ENCODE measurements at regions not wholly inside any gene's neighbourhood (a gene's known extent, or its start where the extent isn't known, plus 50 kb on each side); places are given as distances from the start of the nearest gene placed in this dataset.
"Not testable (repeated sequence)": the region's sequence is repeated elsewhere in the genome, so short reads cannot be mapped to it uniquely, and the experiment has no call there.

DNA sequence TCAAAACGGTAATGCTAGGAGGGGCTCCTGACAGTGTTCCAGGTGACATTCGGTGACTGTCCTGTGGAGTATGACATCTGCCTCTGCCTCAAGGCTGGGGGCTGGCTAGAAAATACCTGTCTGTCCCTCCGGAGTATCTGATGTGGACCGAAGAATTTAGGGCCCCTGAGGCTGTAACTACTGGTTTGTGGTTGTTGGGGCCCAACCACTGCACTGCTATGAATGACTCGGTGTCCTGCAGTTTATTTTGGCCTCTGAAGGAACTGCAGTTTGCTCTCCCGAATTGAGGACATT is 198.9 kb upstream of the CAND1 start:
- no peak for DNase-seq (ENCODE audit: low read depth)

DNA sequence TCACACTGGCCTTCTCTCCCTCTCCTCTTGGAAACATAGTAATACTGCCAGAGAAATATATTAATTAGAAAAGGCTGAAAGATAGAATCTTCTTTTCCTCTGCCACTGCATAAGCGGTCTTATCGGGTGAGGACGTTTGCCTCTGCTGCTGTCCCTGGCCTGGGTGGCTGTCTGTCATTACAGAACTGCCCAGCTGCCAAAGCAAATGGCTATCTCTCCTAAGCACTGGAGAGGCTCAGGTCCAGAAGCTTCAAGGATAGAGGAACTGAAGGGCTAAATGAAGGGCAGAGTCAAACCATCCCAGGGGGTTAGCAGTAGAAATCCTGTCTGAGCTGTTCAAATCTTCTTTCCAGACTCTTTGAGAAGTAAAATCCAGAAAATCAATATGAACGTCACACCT is 198.6 kb upstream of the CAND1 start:
- no peak for DNase-seq (ENCODE audit: low read depth)

DNA sequence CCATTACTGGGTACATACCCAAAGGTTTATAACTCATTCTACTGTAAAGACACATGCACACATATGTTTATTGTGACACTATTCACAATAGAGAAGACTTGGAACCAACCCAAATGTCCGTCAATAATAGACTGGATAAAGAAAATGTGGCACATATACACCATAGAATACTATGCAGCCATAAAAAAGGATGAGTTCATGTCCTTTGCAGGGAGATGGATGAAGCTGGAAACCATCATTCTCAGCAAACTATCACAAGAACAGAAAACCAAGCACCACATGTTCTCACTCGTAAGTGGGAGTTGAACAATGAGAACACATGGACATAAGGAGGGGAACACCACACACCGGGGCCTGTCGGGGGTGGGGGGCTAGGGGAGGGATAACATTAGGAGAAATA is 196.9 kb upstream of the CAND1 start:
- DNase-seq (ENCODE audit: low read depth) = not testable (repeated sequence)

DNA sequence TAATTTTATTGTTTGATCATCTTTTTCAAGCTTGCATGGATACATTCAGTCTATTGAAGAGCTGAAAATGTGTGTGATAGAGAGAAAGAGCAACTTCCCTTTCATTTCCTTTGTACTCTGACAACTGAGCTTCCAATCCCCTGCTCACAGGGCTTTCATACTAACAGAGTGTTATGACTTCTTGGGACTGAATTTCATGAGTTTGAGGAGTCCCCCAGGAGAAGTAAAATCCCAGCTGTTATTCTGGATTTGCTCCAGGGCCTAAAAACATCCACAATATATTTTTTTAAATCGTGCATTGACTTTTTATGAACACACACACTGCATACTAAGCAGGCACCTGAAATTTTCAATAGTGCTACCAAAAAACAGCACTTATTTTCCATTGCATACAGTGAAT is 195.8 kb upstream of the CAND1 start:
- no peak for DNase-seq (ENCODE audit: low read depth)

DNA sequence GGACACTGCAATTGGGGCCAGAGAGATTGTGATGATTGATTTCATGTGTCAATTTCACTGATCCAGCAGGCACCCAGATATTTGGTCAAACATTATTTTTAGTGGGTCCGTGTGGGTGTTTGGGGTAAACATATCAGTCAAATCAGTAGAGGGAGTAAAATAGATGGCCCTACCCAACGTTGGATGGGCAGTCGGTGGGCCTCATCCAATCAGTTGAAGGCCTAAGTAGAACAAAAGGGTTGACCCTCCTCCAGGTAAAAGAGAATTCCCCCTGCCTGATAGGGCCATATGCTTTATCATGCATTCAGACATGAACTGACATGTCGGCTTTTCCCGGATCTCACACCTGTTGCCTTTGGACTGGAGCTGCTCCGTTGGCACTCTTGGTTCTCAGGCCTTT is 195.1 kb upstream of the CAND1 start:
- no peak for DNase-seq (ENCODE audit: low read depth)

DNA sequence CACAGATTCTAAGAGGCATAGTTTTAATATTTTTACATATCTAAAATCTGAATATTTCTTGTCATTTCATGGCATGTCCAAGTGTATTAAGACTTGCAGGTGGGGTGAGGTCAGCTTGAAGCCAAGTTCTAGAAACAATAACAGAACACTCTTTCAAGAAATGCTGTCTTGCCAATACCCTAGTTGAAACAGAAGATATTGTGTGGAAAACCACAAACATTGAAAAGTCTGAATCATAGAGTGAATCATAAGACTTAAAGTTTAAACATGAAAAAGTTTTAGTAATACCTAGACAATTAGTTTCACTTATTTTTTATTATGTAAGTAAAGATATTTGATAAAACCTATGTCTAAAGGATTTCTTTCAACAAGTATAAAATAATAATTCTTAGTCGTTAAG is 191.5 kb upstream of the CAND1 start:
- DNase-seq (ENCODE audit: low read depth) = peak; percentile 63

DNA sequence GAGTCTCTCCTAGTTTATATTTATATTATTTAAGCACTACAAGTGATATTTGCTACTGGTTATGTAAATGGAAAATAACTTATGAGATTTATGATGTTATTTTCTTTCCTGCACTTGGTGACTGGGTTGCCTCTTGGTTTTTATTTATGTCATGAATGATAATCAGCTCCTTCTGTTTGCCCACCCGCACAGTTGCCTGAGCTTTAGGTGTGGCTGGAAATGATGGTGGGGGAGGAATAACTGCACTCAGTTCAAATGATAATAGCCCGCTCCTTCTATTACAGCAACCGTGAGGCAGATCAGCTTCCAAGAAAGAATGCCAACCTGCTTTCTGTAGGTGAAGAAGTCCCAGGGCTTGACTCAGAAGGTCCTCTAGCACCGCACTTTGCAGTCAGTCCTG is 190.2 kb upstream of the CAND1 start:
- no peak for DNase-seq (ENCODE audit: low read depth)

DNA sequence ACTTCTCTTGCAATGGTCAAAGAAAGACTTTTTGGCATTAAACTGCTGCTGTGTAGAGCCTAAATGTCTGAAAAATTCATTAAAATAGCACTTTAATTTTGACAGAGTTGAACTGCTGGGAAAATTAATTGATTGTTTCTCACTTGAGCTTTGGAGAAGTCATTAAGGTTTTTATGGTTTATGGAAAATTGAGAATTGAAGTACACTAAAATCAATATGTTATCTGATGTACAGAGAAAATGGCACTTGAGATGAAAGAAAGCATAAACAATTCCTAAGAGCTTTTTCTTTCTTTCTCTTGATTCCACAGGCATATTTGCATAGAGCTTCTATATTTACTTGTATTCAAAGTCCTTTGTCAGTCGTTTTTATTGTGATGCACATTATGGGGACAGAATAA is 188.5 kb upstream of the CAND1 start:
- DNase-seq (ENCODE audit: low read depth) = no peak

DNA sequence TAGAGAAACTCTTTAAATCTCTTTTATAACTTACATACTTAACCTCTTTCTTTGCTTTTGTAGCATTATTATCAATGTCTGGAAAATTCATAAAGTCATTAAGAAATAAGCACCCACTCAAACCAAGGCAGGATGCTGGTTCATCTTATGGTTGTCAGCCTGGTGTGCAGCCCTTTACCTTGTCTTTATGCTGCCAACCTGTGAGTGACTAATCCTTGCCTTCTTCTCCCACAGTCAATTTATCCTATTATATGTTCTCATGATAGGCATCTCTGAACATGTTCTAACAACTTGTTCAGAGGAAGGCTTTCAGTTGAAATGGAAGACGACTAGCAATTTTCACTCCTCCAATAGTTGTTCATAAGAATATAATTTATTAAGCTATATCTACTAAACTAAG is 186.9 kb upstream of the CAND1 start:
- DNase-seq (ENCODE audit: low read depth) = no peak

DNA sequence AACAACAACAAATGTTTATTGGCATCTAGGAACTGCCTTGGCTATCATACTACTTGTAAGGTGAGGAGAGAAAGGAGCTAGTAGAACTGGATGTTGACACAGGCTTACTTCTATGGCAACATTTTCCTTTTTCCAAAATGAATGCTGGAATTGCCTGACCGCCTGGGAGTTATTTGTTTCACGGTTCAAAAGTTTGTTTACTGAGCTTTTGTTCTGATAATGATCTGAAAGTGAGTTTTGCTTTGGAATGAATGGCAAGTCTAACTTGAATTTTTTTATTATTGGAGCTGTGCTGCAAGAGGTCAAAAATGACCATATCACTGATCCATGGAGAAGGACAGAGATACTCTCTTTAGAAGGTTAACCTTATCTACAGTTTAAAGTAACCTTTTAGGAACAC is 183.5 kb upstream of the CAND1 start:
- DNase-seq (ENCODE audit: low read depth) = no peak

DNA sequence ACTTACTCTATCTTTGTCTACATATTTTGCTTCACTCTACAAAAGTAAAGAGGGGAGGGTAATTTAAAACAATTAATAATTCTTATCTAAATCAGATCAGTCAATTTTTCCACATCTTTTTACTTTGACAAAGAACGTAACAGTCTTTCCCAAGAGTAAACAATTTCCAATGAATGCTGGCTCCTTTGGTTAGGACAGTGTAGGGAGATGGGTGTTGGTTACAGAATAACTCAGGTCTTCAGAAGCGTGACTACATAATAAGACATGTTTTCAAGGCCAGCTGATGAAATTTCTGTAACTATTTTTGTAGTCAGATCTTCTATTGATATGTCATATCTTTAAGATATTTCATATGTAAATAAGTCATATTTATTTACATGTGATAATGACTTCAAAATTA is 183.0 kb upstream of the CAND1 start:
- DNase-seq (ENCODE audit: low read depth) = no peak

DNA sequence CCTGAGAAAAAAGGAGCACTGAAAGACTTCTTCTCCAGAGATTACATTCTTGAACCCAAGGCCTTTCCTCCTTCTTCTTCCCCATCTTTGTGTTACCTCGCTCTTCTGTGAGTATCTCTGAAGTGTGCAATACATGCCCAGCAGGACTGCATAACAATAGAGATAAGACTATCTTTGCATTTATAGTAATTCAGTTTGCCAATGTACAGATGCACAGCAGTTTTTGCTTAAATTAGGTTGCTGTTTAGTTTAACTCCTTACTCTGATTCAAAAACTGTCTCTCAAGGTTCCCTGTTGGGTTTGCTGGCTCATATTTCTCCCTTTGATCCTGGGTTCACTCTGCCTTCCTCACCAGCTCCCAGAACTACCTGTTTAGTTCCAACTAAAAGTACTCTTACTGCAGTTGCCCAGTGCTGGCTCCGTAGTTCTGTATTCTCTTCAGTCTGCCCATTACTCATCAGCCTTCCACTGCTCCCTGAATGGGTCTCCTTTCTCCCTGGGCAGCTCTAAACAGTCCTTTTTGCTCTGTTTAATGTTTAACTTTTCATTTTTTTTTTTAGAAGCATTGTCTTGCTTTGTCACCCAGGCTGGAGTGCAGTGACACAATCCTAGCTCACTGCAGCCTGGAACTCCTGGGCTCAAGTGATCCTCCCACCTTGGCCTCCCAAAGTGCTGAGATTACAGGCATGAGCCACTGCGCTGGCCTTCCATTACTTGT is 180.6 kb upstream of the CAND1 start:
- no peak for DNase-seq (ENCODE audit: low read depth)

DNA sequence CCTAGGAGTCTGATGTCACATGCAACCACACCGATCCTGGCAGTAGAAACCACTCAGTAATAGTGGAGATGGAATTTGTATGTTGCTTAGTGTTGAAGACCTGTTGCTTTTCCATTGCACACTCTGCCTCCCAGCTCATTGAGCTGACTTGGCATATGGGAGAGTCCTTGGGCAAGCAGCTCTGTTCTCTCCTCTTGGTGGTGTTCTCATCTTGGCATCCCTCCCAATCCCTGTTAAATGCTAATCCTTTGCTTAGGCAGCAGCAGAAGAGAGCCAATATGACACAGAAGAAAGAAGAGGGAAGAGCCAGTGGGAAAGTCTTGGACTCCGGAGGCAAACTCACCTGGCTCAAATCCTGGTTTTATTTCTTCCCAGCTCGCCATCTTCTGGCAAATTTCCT is 178.0 kb upstream of the CAND1 start:
- no peak for DNase-seq (ENCODE audit: low read depth)

DNA sequence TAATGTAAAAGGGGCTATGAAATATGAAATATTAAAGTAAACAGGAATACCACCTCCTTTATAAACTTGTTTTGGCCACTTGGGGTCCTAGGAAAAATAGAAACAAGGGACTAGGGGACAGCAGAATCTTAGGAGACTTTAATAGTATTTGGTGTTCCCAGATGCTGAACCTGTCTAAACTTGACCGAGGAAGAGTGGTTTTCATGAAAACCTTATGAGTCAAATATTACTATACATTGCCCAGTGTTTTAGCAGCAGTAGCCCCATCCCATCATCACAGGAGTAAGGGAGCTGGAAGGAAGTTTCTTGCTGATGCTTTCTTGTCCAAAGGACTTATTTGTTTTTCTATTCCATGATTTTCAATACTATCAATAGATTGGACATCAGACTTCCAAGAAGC is 177.5 kb upstream of the CAND1 start:
- no peak for DNase-seq (ENCODE audit: low read depth)

DNA sequence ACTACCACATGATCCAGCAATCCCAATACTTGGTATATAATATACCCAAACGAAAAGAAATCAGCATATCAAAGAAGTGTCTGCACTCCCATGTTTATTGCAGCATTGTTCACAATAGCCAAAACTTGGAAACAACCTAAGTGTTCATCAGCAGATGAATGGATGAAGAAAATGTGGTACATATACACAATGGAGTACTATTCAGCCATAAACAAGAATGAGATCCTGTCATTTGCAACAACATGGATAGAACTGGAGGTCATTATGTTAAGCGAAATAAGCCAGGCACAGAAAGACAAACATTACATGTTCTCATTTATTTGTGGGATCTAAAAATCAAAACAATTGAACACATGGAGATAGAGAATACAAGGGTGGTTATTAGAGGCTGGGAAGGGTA is 176.2 kb upstream of the CAND1 start:
- DNase-seq (ENCODE audit: low read depth) = not testable (repeated sequence)

DNA sequence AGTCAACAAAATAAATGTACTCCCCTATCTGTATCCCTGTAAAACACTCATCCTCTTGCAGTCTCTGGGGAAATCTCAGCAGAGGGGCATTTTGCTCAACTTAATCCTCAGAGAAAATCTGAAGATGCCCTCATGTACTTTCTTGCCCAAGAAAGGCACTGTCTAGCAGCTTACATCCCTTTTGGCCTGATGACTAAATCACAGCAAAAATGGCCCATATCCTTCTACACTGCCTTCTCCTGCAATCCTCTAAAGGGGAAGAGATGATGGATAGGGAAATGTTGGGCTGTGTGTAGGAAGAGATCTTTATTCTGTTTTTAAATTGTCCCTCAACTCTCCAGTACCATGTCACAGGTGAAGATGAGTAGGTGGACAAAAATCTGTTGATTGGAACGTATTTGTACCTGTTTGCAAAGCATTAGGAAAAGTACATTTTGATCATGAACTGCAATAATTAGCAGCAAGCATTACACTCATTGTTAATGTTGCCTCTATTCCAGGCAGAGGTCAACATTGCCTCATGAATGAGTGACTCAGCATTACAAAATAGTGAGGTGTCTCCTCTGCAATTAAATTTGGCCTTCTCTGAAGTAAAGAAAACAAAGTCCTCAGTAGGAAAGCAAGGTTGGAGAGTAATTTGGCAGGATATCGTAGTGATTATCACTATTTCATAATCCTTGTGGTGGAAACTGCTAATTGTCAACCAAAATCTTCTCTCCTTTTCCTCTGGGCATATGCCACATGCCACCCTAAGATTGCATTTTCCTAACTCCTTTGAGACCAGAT is 172.4 kb upstream of the CAND1 start:
- DNase-seq (ENCODE audit: low read depth) = no peak

DNA sequence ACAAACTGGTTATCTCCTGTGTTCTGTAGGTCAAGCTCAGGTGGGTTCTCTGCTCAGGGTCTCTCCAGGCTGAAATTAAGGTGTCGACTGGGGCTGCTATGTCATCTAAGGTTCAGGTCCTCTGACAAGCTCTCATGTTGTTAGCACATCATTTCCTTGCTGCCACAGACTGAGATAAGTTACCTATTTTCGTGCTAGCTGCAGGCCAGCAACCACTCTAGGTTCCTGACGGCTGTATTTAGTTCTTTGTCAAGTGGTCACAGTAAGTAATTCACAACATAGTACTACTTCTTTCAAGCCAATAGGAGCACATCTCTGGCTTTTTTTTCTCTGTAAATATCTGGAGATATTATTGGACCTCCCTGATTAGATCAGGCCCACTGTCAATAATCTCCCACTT is 169.3 kb upstream of the CAND1 start:
- DNase-seq (ENCODE audit: low read depth) = no peak

DNA sequence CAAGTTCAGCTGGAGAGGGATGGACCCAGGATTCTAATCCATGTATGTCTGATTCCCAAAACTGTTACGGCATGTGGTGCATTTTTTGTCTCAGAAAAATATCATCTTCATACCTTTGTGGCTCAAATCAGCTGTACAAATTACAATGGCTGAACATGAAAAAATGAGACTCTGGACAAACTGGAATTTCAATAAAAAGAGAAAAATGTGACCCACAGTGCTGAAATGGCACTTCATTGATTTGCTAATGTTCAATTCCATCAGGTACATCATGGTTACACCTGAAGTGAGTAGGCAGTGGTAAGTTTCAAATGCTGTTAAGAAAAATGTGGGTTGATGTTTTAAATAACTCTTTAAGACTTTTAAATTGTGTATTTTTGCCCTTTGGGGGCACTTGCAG is 165.6 kb upstream of the CAND1 start:
- DNase-seq (ENCODE audit: low read depth) = no peak

DNA sequence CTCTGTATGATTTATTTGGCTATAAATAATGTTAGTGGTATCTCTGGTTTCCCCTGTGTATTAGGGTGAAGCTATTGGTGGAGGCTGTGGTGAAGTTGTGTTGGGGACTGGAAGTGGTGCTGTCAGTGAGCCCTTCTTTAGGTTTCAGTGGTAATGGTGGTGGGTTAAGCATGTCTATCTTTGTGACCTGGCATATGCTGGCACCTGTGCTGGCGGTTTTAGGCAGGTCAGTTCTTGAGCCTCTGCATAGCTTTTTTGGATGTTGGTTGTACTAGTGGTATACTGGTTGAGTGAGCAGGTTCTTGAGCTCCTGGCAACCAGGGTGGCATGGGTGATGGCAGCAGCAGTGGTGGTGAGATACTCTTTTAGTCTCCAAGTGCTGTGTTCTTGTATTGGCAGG is 161.9 kb upstream of the CAND1 start:
- no peak for DNase-seq (ENCODE audit: low read depth)

DNA sequence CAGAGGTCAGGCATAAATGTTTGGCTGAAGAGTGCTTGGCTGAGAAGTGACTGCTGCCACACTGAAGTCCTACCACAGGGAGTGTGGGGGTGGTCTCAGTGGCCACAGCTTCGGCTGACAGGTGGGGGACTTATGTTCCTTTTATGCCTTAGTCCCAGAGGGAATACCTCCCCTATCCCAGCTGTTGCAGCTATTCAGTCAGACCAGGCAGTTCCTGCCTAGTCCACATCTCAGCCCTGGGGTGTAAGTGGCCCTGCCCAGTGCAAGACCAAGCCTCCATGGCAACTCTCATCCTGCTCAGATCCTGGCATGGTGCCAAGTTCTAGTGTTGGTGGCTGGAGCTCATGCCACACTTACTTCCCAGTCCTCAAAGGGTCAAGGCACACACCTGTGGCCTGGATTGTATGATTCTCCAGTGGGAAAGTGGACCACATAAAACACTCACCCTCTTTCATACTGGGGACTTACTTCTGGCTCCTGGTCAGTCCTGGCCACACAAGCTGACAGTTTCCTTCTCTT is 161.3 kb upstream of the CAND1 start:
- DNase-seq (ENCODE audit: low read depth) = no peak

DNA sequence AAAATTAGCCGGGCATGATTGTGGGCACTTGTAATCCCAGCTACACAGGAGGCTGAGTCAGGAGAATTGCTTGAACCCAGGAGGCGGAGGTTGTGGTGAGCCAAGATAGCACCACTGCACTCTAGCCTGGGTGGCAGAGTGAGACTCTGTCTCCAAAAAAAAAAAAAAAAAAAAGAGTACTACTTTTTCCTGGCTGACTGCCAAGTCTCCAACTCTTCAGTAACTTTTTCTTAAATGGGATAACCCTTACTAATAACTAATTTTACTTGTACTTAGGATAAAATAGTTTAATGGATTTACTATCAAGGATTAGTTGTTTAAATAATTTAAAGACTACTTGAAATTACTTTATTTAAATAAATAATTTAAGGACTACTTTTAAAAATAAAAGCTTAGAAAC is 158.8 kb upstream of the CAND1 start:
- not testable (repeated sequence) for DNase-seq (ENCODE audit: low read depth)

DNA sequence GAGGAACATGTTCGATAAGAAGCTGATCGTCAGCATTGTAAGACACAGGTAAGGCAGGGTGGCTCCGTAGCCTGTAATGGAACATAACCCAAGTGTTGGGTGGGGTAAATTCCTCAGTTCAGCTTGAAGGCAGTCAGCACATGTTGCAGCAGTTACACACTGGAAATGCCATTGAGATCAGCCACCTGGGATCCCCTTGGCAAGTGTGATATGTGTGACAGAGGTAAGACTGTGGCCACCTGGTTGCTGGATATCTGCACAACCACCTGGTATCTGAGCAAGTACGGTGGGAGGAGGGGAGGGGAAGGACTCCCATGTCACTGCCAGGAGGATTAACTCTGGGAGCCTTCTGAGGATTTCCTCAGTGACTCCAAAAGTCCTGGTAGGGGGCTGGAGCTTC is 158.0 kb upstream of the CAND1 start:
- no peak for DNase-seq (ENCODE audit: low read depth)

DNA sequence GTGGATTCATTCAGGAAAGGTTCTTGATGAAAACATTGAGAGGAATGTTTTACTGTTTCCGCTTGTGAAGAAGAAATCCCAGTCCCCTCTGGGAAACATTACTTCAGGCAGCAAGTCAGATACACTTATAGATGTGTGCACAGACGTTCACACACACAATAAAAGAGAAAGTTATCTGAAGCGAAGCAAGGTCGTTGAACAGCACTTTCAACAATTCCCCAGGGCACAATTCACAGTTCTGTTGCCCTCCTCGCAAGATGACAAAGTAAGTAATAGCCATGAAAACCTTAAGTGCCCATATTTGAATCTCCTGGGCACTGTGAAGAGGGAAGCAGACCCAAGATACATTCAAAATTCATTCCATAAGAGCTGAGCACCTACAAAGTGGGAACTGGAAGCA is 156.6 kb upstream of the CAND1 start:
- DNase-seq (ENCODE audit: low read depth) = no peak
